ENCODE measurements at regions not wholly inside any gene's neighbourhood (a gene's known extent, or its start where the extent isn't known, plus 50 kb on each side); places are given as distances from the start of the nearest gene placed in this dataset.
"Not testable (repeated sequence)": the region's sequence is repeated elsewhere in the genome, so short reads cannot be mapped to it uniquely, and the experiment has no call there.

- SMC1A ChIA-PET (ENCODE audit: uncharacterized antibody, unreplicated experiment); H3K27ac ChIP-seq (ENCODE audit: control insufficient read depth, insufficient read depth); FAIRE-seq; ATAC-seq; H3K27me3 ChIP-seq (replicated peaks in 1 of 2; ENCODE audit: control insufficient read depth in 2 of 2, insufficient read depth in 2 of 2, low read length in 1 of 2); H4K20me1 ChIP-seq (ENCODE audit: control insufficient read depth, insufficient read depth); DNase-seq (ENCODE audit: low read depth, low spot score); BruUV-seq (replicated peaks); RAD21 ChIA-PET (ENCODE audit: unreplicated experiment); intact Hi-C loops (cut with micrococcal nuclease; ENCODE audit: unreplicated experiment); H3K9me3 ChIP-seq (replicated peaks; ENCODE audit: control insufficient read depth, insufficient read depth, low read length); H3K36me3 ChIP-seq (ENCODE audit: control insufficient read depth in 2 of 2, insufficient read depth in 2 of 2, low read length in 1 of 2); H3K79me2 ChIP-seq (ENCODE audit: control insufficient read depth, insufficient read depth, low read length); H3K9ac ChIP-seq (ENCODE audit: control insufficient read depth, insufficient read depth, low read length); H3K4me3 ChIP-seq; H3K4me1 ChIP-seq (ENCODE audit: control insufficient read depth, insufficient read depth, low read length); H3K4me2 ChIP-seq (ENCODE audit: control insufficient read depth, insufficient read depth); POLR2A ChIA-PET; H2AFZ ChIP-seq (ENCODE audit: control insufficient read depth, low read depth, low read length): not testable (repeated sequence)
- in situ Hi-C loops (cut with MboI): loop anchor here (10.0 kb wide), 1 partner anchor 588 kb away; no protein-coding TSS in a partner anchor
- 42% methylated on average over 3 of the region's 3 CpGs for WGBS (ENCODE audit: insufficient coverage, insufficient replicate concordance, low lambda C conversion rate, missing lambda C conversion rate)
- CTCF ChIA-PET: interaction anchor here (1.0 kb wide), 1 partner anchor 376 kb away, joined by 3 read pairs; no protein-coding TSS in a partner anchor
Observed at GRCh38 chr17:30712859-30713258, 111.6 kb downstream of the CRLF3 start.

- ATAC-seq; H3K9me3 ChIP-seq (replicated peaks; ENCODE audit: control insufficient read depth, insufficient read depth, low read length); H3K4me1 ChIP-seq (ENCODE audit: control insufficient read depth, insufficient read depth, low read length); BruUV-seq (replicated peaks); DNase-seq (ENCODE audit: low read depth, low spot score); H3K79me2 ChIP-seq (ENCODE audit: control insufficient read depth, insufficient read depth, low read length); SMC1A ChIA-PET (ENCODE audit: uncharacterized antibody, unreplicated experiment); CTCF ChIA-PET; intact Hi-C loops (cut with micrococcal nuclease; ENCODE audit: unreplicated experiment); FAIRE-seq; POLR2A ChIA-PET; H3K4me3 ChIP-seq; H3K27me3 ChIP-seq (replicated peaks in 1 of 2; ENCODE audit: control insufficient read depth in 2 of 2, insufficient read depth in 2 of 2, low read length in 1 of 2); H2AFZ ChIP-seq (ENCODE audit: control insufficient read depth, low read depth, low read length); H3K9ac ChIP-seq (ENCODE audit: control insufficient read depth, insufficient read depth, low read length); H3K36me3 ChIP-seq (ENCODE audit: control insufficient read depth in 2 of 2, insufficient read depth in 2 of 2, low read length in 1 of 2); H3K27ac ChIP-seq (ENCODE audit: control insufficient read depth, insufficient read depth); H4K20me1 ChIP-seq (ENCODE audit: control insufficient read depth, insufficient read depth): not testable (repeated sequence)
- in situ Hi-C loops (cut with MboI): loop anchor here (10.0 kb wide), 1 partner anchor 587 kb away; no protein-coding TSS in a partner anchor
- TF ChIP-seq NR2F1 (conservative IDR thresholded peaks at IDR 0.05) (0 out of 2 replicates have a peak, but pooled peaks have one; percentile 31), BHLHE40 (IDR thresholded peaks at IDR 0.05; ENCODE audit: borderline replicate concordance in 1 of 2, low read depth in 2 of 2, low read length in 1 of 2) (peak in 1 of 2 experiments; percentile 72; a peak in 2 of 4 replicates)
- RAD21 ChIA-PET (ENCODE audit: unreplicated experiment): interaction anchor here (0.6 kb wide), 1 partner anchor 226 kb away, joined by 4 read pairs; no protein-coding TSS in a partner anchor
- H3K4me2 ChIP-seq (ENCODE audit: control insufficient read depth, insufficient read depth): peak overlapping the region; percentile 25; the same call in 1 of the 2 replicates
- WGBS (ENCODE audit: insufficient coverage, insufficient replicate concordance, low lambda C conversion rate, missing lambda C conversion rate): 57% methylated on average over 28 of the region's 30 CpGs
Observed at GRCh38 chr17:30711626-30712507, 112.6 kb downstream of the CRLF3 start.

GRCh38 chr17:30711176-30711575, 113.3 kb downstream of the CRLF3 start:
- H3K36me3 ChIP-seq (ENCODE audit: control insufficient read depth in 2 of 2, insufficient read depth in 2 of 2, low read length in 1 of 2); DNase-seq (ENCODE audit: low read depth, low spot score); RAD21 ChIA-PET (ENCODE audit: unreplicated experiment); H2AFZ ChIP-seq (ENCODE audit: control insufficient read depth, low read depth, low read length); FAIRE-seq; H3K9me3 ChIP-seq (replicated peaks; ENCODE audit: control insufficient read depth, insufficient read depth, low read length); BruUV-seq (replicated peaks); H3K27ac ChIP-seq (ENCODE audit: control insufficient read depth, insufficient read depth); SMC1A ChIA-PET (ENCODE audit: uncharacterized antibody, unreplicated experiment); H3K4me3 ChIP-seq; H3K4me2 ChIP-seq (ENCODE audit: control insufficient read depth, insufficient read depth); H3K4me1 ChIP-seq (ENCODE audit: control insufficient read depth, insufficient read depth, low read length); intact Hi-C loops (cut with micrococcal nuclease; ENCODE audit: unreplicated experiment); H3K79me2 ChIP-seq (ENCODE audit: control insufficient read depth, insufficient read depth, low read length); ATAC-seq; H3K9ac ChIP-seq (ENCODE audit: control insufficient read depth, insufficient read depth, low read length); H3K27me3 ChIP-seq (replicated peaks in 1 of 2; ENCODE audit: control insufficient read depth in 2 of 2, insufficient read depth in 2 of 2, low read length in 1 of 2); CTCF ChIA-PET; POLR2A ChIA-PET; H4K20me1 ChIP-seq (ENCODE audit: control insufficient read depth, insufficient read depth): not testable (repeated sequence)
- over 99% methylated on average over 8 of the region's 8 CpGs for WGBS (ENCODE audit: insufficient coverage, insufficient replicate concordance, low lambda C conversion rate, missing lambda C conversion rate)
- in situ Hi-C loops (cut with MboI): loop anchor here (10.0 kb wide), 1 partner anchor 586 kb away; no protein-coding TSS in a partner anchor

Measured in GM12878 (cell line).